GM18502 (cell line): ENCODE measurements at regions not wholly inside any gene's neighbourhood (a gene's known extent, or its start where the extent isn't known, plus 50 kb on each side); places are given as distances from the start of the nearest gene placed in this dataset.

Experiments used
- ATAC-seq: cut with Tn5 transposase; IDR thresholded peaks from one replicate; pipeline ENCODE4 v1.9.1; 2021; ENCODE audit warnings: mild to moderate bottlenecking; ENCODE audit not compliant: unreplicated experiment, poor library complexity

DNA sequence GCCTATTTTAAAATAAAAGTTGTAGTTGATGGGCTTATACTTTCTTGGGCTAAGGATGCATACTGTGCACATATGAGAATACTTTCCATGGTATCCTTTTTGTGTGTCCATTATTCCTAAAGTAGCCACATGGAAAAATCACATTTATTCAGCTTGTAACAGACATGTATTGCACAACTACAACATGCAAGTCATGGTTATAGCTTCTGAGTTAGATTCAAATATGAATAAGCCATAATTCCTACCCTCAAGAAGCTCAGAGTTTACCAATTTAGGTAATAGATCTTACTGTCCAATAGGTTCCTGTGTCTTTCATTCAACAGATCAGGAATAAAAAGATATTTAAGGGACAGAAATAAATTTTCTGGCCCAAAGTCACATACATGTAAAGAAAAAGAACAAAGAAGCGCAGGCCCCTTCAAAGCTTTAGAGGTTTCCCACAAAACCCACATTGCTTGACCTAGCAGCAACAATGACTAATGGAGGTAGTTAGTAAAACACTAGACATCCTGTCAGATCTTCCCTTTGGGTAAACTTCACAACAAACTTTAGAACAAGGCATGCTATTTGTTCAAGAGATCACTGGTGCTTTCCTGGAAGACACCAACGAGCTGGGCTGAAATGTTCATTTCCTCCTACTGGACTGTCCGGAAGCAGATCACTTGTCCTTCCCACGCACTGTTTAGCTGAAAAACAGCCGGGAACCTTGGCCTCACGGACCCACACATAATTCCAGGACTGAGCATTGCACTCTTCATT is 78.4 kb upstream of the ITGA1 start:
- ATAC-seq: peak; percentile 84

DNA sequence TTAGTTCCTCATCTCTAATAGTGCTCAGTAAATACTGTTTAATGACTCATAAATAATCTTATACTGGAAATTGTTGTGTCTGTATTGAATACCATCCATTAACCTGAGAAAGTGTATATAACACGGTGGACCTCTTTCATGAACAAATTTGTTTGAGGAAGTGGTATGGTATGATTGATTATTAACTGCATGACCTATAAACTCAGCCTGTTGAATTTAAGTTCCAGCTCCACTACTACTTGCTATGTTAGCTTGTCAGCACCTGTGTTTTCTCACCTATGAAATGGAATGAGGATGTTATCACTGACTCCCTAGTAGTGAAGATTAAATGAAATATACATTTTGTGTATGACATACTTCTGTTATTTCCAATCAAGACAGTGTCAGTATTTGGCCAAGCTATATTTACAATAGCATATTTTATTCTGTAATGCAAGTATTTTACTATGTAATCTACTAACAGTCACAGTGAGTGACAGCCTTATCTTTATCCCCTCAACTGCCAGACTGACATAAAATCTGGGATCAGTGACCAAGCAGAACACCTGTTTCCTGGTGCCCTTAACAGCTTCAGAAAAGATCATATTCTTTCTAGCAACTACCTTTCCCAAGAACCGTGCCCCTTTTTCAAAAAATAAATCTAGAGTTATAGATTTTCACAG is 77.3 kb upstream of the ITGA1 start:
- ATAC-seq: no peak

DNA sequence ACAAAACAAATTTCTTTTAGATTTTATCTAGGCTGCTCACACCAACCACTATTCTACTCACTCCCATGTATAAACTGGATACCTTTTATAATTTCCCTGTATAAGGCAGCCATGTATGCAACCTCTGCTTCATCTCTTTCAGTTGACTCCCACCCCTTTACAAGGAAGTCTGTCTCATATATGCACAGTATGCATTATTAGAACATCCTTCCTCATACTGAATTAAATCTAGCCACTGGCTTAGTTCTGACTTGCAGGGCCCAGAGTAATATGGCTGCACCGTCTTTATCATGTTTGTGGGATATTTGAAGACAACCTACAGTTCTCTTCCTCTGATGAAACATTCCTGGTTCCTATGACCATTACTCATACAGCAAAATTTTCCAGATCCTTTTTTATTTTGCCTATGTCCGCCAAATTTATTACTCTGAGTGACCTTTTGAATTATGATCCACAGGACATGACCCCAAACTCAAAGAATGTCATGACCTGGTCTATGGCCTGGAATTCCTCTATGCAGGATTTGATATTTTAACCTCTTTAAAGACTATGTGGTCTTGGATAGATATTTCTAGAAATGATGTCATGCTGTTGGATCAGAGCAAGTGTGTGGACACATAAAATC is 76.6 kb upstream of the ITGA1 start:
- ATAC-seq: no peak

DNA sequence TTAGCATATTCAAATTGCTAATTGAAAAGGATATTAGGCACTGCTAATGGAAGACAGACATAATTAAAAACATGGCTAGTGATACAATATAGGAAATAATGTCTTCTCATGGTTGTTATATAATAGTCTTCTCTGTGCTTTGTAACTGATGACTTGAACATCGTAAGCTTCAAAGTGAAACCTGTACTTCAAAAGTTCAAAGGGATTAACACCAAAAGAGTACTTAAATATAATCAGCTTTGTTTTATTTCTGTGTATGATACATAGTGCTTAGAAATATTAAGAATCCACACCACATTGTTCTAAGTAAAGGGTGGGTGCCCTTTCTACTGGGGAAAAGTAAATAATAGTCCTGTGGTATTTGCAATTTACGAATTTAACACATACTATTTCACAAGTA is 75.4 kb upstream of the ITGA1 start:
- no peak for ATAC-seq

DNA sequence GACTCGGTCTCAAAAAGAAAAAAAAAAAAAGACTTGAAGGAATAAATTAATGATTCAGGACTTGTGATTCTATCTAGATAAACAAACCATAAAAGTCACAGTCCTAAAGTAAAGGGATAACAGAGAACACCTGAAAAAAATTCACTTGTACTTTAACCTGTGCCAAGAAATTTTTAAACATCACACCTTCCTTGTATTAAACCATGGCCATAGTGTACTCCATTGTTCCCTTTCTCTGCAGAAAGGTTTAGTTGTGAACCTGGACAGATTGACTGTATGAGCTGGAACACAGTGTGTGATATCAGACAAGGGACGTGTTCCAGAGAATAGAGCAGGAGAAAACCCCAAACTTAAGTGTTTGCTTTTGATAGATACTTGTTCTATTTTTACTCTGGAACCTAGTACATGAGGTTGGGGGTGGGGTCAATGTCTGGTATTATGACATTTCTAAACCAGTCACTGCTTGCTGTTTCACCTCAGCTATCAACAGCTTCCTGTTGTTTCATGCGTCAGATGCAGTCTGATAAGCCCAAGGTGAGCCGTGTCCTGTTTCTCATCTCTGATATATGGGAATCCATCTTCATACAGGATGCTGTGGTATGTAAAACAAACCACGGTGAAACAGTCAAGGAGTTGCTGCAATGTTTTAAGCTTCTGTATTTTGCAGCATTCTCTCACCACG is 62.5 kb upstream of the ITGA1 start:
- ATAC-seq: peak; percentile 97

DNA sequence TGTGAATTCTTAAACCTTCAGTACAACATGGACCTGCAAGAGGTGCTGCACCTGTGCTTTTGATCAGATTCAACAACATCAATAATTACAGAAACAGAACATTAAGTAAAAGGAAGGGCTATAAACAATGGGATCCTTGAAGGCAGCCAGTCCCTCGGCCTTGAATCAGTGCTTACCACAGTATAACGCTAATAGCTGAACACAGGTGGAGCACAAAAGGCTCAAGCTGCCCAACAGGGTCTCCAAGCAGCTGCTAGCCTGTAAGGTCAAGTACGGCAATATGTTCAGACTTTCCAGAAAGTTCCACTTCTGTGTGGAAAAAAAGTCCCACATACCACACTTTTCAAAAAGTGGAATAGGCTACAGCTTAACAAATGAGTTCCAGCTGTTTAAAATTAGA is 61.9 kb upstream of the ITGA1 start:
- ATAC-seq: peak; percentile 17

DNA sequence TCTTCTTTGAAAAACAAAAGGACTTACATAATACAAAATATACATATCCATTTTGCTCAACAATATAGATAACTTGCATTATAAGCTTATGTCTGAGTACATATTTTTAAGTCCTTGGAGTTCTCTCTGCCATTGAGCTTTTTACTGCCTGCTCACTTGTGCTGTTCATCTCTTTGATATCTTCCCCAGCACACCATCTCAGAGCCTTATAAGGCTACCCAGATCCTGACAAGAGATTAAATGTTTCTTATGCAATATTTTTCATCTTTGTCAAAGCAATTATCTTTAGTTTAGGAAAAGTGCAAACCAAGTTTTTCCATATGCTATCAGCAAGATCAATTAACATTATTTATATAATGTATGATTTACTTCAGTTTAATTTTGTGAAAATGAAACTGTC is 60.7 kb upstream of the ITGA1 start:
- ATAC-seq: no peak

DNA sequence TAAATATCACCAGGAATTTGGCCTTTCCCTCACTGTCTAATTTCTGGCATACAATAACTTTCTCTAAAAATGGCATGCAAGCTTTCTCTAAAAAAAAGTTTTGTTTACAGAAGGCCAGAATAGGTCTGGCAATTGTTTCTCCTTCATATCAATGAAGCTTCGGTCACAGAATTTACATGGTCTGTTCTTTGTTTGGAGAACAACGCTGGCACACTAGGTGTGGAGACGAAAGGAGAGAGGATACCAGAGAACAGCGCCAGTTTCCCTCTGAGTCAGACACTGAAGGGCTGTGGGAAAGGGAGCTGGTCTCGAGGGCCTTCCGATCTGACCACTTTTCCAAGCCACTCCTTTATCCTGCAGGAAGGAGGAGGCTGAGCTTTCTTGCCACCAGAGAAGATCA is 60.1 kb upstream of the ITGA1 start:
- no peak for ATAC-seq

DNA sequence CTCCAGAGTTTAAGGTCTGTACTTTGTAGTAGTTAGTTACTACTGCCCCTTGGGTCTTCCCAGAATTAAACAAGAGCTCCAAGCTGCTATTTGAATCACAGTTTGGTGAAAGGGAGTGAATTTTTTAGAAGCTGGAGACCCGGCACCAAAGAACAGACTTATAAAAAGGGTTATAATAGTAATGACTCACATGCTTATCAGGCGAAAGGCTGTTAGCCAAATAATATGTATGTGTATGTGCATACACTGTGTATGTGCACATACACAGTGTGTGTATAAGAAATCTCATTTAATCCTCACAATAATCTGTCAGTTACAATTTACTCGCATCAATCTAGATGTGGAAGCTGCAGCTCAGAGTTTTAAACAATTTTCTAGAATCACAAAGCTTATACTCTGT is 59.5 kb upstream of the ITGA1 start:
- ATAC-seq: no peak

DNA sequence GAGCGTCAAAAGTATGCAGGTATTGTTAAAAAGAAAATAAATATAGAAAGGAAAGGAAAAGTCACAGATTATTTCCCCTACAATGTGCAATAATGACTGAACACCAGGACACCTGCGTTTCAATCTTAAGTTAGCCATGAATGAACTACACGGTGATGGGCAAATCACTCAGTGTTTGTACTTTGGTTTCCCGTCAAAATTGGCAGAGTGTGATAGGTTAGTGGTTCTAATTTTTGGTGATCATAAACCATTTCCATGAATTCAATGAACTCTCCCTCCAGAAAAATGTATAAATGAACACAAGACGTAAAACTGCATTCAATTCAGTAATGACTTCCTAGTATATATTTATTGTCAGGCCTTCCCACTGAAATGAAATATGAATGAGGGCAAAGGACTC is 59.0 kb upstream of the ITGA1 start:
- no peak for ATAC-seq

DNA sequence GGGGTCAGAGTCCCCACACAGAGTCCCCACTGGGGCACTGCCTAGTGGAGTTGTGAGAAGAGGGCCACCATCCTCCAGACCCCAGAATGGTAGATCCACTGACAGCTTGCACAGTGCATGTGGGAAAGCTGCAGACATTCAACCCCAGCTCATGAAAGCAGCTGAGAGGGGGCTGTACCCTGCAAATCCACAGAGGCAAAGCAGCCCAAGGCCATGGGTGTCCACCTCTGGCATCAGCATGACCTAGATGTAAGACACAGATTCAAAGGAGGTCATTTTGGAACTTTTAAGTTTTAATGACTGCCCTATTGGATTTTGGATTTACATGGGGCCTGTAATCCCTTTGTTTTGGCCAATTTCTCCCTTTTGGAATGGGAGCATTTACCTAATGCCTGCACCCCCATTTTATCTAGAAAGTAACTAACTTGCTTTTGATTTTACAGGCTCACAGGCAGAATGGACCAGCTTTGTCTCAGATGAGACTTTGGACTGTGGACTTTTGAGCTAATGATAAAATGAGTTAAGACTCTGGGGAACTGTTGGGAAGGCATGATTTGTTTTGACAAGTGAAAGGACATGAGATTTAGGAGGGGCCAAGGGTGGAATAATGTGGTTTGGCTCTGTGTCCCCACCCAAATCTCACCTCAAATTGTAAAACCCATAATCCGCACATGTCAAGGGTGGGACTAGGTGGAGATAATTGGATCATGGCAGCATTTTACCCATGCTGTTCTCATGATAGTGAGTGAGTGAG is 56.3 kb upstream of the ITGA1 start:
- ATAC-seq: no peak

DNA sequence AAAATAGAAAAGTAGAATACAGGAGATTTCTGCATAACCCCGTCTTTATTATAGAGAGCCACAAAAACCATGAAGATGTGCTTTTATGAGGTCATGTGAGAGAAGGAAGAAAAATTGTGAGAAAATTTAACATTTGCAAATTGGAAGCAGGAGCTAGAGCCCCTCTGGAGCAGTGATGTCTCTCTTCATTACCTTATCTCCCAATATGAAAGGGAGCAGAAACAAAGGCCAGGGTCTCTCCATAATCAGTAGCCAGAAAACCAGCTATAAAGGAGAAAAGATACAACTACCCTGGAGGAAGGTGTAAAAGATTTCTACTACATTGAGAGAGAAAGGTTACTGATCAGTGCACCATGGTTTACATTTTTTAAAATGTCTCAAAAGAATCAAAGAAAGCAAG is 53.2 kb upstream of the ITGA1 start:
- ATAC-seq: no peak

DNA sequence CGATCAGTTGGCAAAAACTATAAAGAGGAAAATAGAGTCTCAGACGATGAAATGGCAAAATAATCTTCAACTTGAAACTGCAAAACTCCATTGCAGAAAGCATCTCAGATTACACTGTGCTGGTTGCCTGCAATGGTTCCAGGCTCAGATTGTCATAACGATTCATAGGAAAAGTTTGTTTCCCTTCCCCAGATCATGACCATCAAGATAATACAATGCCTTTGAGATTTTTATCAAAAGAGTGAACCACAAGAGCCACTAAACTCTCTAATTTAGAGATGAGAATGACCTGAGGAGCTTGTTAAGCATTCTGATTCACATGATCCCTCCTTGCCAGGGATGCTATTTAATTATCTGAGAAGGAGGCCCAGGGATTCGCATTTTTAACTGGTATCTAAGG is 52.6 kb upstream of the ITGA1 start:
- ATAC-seq: no peak
